OCI-LY3 (cell line): ENCODE measurements at regions not wholly inside any gene's neighbourhood (a gene's known extent, or its start where the extent isn't known, plus 50 kb on each side); places are given as distances from the start of the nearest gene placed in this dataset.

Source experiments
- H2AFZ ChIP-seq: fragments of 200-600, 300-600 bp; shearing (Covaris generic); 2 replicates; pipeline ENCODE4 v1.6.0; 2014; ENCODE audit warnings: antibody characterized with exemption, low read depth, low read length
- H3K27ac ChIP-seq: fragments of 200-600, 300-600 bp; sonication (generic); 2 replicates; pipeline ENCODE4 v1.5.1; 2014; ENCODE audit warnings: mild to moderate bottlenecking, low read length, moderate library complexity, mixed read lengths
- H3K27me3 ChIP-seq: fragments of 200-600, 300-600 bp; sonication (generic); 2 replicates; pipeline ENCODE4 v1.6.1; 2014; ENCODE audit warnings: low read depth, low read length, mixed read lengths
- H3K36me3 ChIP-seq: fragments of 200-600, 300-600 bp; sonication (generic); replicated peaks from 2 replicates; pipeline ENCODE3; 2014; ENCODE audit warnings: low read depth, low read length, mixed read lengths
- H3K4me1 ChIP-seq: fragments of 300-600, 200-600 bp; sonication (generic); 2 replicates; pipeline ENCODE4 v1.6.1; 2014; ENCODE audit warnings: low read length, mixed read lengths
- H3K4me2 ChIP-seq: fragments of 200-600, 300-600 bp; sonication (generic); 2 replicates; pipeline ENCODE4 v1.6.1; 2014; ENCODE audit warnings: low read length, mixed read lengths
- H3K4me3 ChIP-seq: fragments of 300-600, 200-600 bp; sonication (generic); 2 replicates; pipeline ENCODE4 v1.5.1; 2014; ENCODE audit warnings: antibody characterized with exemption, mild to moderate bottlenecking, low read length, moderate library complexity
- H3K79me2 ChIP-seq: fragments of 300-600, 200-600 bp; shearing (Covaris generic); 2 replicates; pipeline ENCODE4 v1.6.1; 2014; ENCODE audit warnings: mild to moderate bottlenecking, low read length, mixed read lengths
- H3K9ac ChIP-seq: fragments of 300-600, 200-600 bp; shearing (Covaris generic); 2 replicates; pipeline ENCODE4 v1.6.0; 2014; ENCODE audit warnings: mild to moderate bottlenecking, low read length, moderate library complexity
- H3K9me3 ChIP-seq: fragments of 200-600, 300-600 bp; shearing (Covaris generic); 2 replicates; pipeline ENCODE4 v1.6.1; 2014; ENCODE audit warnings: low read length, mixed read lengths; ENCODE audit not compliant: insufficient read depth
- H4K20me1 ChIP-seq: fragments of 200-600, 300-600 bp; sonication (generic); 2 replicates; pipeline ENCODE4 v1.6.1; 2016; ENCODE audit warnings: low read length, mixed read lengths; ENCODE audit not compliant: insufficient read depth
- CTCF ChIP-seq: fragments of 200-600, 300-600 bp; sonication (generic); IDR thresholded peaks from 2 replicates; pipeline ENCODE4 v1.5.1; 2014; ENCODE audit warnings: antibody characterized with exemption, low read length, low read depth
- EZH2phosphoT487 ChIP-seq: fragments of 200-600 bp; shearing (Covaris generic); IDR thresholded peaks from 2 replicates; pipeline ENCODE4 v1.6.1; 2018; ENCODE audit warnings: antibody characterized with exemption, mixed run types, low read depth

DNA sequence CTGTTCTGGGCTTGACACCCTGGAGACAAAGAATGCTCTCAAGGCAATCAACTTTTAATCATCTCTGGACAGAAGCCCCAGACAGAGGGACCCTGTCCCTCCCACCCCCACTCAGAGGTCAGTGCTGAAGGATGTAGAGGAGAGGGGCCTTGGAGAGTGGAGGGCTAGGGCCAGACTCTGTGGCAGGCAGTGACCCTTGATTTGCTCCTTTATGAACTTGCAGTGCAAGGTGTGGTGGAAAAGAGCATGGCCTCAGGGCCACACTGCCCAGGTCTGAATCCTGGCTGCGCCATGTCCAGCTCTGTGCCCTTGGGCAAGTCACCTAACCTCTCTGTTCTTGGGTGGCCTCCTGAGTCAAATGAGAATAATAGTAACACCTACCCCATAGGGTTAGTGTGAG lies 134.3 kb downstream of the TMEM132E start:
- H3K27me3 ChIP-seq = peaks cover 39% of the 10 kb centered on the region
- no peak overlapping the region for H3K27ac ChIP-seq
- H3K9me3 ChIP-seq = no peaks in the 10 kb centered on the region
- H4K20me1 ChIP-seq = no peaks in the 10 kb centered on the region
- H3K36me3 ChIP-seq = no peaks in the 10 kb centered on the region
- H2AFZ ChIP-seq = no peak overlapping the region
- no peak overlapping the region for H3K4me2 ChIP-seq
- no peak for TF ChIP-seq EZH2phosphoT487
- no peak for TF ChIP-seq CTCF
- H3K79me2 ChIP-seq = no peaks in the 10 kb centered on the region
- no peak overlapping the region for H3K4me3 ChIP-seq
- H3K4me1 ChIP-seq = no peaks in the 10 kb centered on the region
- no peak overlapping the region for H3K9ac ChIP-seq

GRCh38 chr17:34712481-34713195 lies 133.3 kb downstream of the TMEM132E start:
- Histone ChIP-seq H2AFZ (no peak overlapping the region), H3K79me2 (no peaks in the 10 kb centered on the region), H3K9me3 (no peaks in the 10 kb centered on the region), H3K9ac (no peak overlapping the region), H3K4me3 (no peak overlapping the region), H3K4me2 (no peak overlapping the region), H4K20me1 (no peaks in the 10 kb centered on the region), H3K27me3 (peaks cover 29% of the 10 kb centered on the region), H3K36me3 (no peaks in the 10 kb centered on the region), H3K4me1 (no peaks in the 10 kb centered on the region), H3K27ac (no peak overlapping the region)
- no peak for TF ChIP-seq EZH2phosphoT487
- no peak for TF ChIP-seq CTCF

- TF ChIP-seq EZH2phosphoT487 (no peak), CTCF (no peak)
- no peak overlapping the region for H3K27ac ChIP-seq
Measured at GRCh38 chr17:34711646-34712045, 132.3 kb downstream of the TMEM132E start.

DNA sequence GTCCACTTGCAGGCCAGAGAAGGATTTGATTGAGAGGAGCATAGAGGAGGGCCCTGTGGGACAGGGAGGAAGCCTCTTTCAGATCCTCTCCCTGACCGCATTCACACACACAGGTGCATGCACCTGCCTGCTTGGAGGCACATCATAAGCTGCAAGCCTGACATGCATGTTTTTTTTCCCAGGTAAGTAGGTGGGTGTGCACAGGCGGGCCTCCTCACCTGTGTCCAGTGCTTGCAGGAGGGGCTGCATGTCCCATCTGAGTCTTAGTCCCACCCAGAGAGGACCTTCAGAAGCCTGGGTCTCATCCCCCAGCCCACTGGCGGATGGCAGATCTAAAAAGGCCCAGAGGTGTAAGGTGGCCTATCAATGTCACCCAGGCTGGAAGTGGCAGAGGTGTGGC lies 130.8 kb downstream of the TMEM132E start:
- TF ChIP-seq CTCF (no peak), EZH2phosphoT487 (no peak)
- Histone ChIP-seq H3K27me3 (peaks cover 20% of the 10 kb centered on the region), H4K20me1 (peaks cover 5% of the 10 kb centered on the region), H3K4me1 (no peaks in the 10 kb centered on the region), H3K27ac (no peak overlapping the region), H3K9me3 (no peaks in the 10 kb centered on the region), H3K4me3 (no peak overlapping the region), H2AFZ (no peak overlapping the region), H3K79me2 (no peaks in the 10 kb centered on the region), H3K4me2 (no peak overlapping the region), H3K36me3 (no peaks in the 10 kb centered on the region), H3K9ac (no peak overlapping the region)

More at GRCh38 chr17:34711646-34712045, 132.3 kb downstream of the TMEM132E start:
- H4K20me1 ChIP-seq = no peaks in the 10 kb centered on the region
- no peaks in the 10 kb centered on the region for H3K4me1 ChIP-seq
- H3K9ac ChIP-seq = no peak overlapping the region
- H3K9me3 ChIP-seq = no peaks in the 10 kb centered on the region
- no peak overlapping the region for H3K4me2 ChIP-seq
- peaks cover 29% of the 10 kb centered on the region for H3K27me3 ChIP-seq
- no peak overlapping the region for H3K4me3 ChIP-seq
- H3K79me2 ChIP-seq = no peaks in the 10 kb centered on the region
- H3K36me3 ChIP-seq = no peaks in the 10 kb centered on the region
- no peak overlapping the region for H2AFZ ChIP-seq
